AG10803 (cell line): ENCODE measurements at regions not wholly inside any gene's neighbourhood (a gene's known extent, or its start where the extent isn't known, plus 50 kb on each side); places are given as distances from the start of the nearest gene placed in this dataset.
"Not testable (repeated sequence)": the region's sequence is repeated elsewhere in the genome, so short reads cannot be mapped to it uniquely, and the experiment has no call there.

Source experiments
- DNase-seq: peaks from one replicate; pipeline ENCODE4 v3.0.0; 2010; ENCODE audit warnings: low read depth
- H3K4me3 ChIP-seq: 2 replicates; pipeline ENCODE4 v1.5.1; 2011; ENCODE audit warnings: mild to moderate bottlenecking, low read length, control low read depth
- TF ChIP-seq, protein P1 (sequence below): conservative IDR thresholded peaks from 2 replicates; pipeline ENCODE4 v1.5.1; 2011; ENCODE audit warnings: mild to moderate bottlenecking, low read length, control low read depth, inconsistent platforms

DNA sequence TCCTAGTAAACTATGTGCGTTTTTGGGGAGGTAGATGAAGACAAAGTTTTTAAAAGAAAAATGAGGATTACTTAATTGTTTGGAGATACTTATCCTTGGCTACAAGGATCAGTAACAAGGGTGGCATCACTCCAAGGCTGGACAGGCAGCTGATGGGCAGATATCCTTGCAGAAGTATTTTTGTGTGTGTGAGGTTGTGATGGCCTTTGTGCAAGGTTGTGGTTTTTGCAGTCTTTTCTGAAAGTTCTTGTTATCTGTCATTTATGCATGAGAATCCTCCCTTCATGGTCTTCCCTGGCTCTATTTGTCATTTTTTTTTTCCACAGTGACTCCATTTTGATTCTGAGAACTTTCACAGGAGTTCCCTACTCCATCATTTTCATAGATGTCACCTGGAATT is 96.0 kb upstream of the C1GALT1C1 start:
- H3K4me3 ChIP-seq: no peak overlapping the region
- TF ChIP-seq, protein P1, sequence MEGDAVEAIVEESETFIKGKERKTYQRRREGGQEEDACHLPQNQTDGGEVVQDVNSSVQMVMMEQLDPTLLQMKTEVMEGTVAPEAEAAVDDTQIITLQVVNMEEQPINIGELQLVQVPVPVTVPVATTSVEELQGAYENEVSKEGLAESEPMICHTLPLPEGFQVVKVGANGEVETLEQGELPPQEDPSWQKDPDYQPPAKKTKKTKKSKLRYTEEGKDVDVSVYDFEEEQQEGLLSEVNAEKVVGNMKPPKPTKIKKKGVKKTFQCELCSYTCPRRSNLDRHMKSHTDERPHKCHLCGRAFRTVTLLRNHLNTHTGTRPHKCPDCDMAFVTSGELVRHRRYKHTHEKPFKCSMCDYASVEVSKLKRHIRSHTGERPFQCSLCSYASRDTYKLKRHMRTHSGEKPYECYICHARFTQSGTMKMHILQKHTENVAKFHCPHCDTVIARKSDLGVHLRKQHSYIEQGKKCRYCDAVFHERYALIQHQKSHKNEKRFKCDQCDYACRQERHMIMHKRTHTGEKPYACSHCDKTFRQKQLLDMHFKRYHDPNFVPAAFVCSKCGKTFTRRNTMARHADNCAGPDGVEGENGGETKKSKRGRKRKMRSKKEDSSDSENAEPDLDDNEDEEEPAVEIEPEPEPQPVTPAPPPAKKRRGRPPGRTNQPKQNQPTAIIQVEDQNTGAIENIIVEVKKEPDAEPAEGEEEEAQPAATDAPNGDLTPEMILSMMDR: no peak
- no peak for DNase-seq

DNA sequence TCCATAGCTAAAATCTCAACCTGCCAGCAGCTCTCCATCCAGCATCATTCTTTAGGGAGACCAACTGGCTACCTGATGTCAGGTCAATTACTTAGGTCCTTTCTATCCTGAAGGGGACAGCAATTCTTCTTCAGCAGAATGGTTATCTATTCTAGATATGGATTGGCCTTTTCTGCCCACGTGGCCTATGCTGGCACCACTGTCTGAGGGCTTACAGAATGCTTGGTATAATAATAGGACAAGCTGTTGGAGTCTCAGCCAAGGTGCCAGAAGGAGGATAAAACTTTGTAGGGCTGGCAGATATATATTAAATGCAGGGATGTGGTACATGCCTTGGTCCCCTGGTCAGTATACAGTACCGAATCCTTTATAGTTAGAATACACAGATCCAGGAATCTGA is 89.8 kb upstream of the C1GALT1C1 start:
- TF ChIP-seq, protein P1: no peak
- DNase-seq: no peak
- no peak overlapping the region for H3K4me3 ChIP-seq

DNA sequence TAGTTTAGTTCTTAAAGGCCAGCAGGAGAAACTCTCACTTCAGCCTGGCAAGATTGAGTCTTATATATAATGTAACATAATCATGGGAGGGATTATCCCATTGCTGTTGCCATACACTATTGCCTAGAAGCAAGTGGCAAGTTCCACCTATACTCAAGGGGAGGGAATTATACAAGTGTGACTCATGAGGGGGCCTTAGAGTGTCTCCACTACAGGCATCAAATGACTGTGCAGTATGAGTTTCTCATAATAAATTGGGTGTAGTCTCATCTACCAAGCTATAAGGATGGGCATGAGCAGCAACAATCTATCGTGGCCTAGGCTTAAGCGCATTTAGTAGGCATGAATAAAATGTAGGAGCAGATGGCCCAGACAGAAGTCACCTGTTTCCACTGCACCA is 89.1 kb upstream of the C1GALT1C1 start:
- no peak for DNase-seq
- TF ChIP-seq, protein P1: no peak
- H3K4me3 ChIP-seq: no peak overlapping the region

DNA sequence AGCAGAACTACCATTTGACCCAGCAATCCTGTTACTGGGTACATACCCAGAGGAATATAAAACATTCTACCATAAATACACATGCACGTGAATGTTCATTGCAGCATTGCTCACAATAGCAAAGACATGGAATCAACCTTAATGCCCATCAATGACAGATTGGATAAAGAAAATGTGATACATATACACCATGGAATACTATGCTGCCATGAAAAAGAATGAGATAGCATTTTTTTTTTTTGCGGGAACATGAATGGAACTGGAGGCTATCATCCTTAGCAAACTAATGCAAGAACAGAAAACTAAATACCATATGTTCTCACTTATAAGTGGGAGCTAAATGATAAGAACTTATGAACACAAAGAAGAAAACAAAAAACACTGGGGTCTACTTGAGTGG is 72.5 kb upstream of the C1GALT1C1 start:
- not testable (repeated sequence) for H3K4me3 ChIP-seq, DNase-seq

DNA sequence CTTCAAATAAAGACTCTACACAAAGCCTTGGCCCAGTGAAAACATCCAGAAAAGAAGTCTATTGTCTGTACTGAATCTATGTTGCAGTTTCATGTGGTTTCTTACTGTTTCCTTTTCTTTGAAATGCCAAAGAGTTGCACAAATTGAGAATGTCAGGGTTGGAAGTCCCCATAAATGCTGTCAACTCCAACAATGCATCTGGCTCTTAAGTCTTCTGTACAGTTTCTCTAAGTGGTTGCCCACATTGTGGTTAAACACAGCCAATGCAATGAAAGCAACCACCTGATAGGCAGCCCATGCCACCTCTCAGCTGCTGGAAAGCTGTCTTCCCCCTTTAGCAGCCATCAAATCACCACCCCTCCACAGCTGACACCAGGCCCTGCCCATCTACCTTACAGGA is 67.2 kb upstream of the C1GALT1C1 start:
- DNase-seq: no peak
- no peak overlapping the region for H3K4me3 ChIP-seq
- TF ChIP-seq, protein P1: no peak

DNA sequence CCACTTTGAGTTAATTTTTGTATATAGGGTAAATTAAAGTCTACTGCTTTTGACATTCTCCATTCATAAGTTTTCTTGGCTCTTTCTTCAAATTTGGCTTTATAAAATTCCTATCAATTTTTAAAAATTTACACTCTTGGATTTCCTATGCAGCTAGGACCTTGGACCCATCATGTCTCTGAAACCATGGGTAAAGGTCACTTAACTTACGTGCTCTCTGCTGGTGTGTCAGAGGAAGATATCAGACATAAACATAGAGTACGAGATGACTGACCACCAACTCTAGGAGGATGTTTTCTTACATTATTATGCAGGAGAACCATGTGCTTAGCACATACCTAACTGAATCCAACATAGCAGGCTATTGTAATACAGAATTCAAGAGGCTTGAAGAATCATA is 62.5 kb upstream of the C1GALT1C1 start:
- DNase-seq: no peak
- TF ChIP-seq, protein P1: no peak
- no peak overlapping the region for H3K4me3 ChIP-seq

DNA sequence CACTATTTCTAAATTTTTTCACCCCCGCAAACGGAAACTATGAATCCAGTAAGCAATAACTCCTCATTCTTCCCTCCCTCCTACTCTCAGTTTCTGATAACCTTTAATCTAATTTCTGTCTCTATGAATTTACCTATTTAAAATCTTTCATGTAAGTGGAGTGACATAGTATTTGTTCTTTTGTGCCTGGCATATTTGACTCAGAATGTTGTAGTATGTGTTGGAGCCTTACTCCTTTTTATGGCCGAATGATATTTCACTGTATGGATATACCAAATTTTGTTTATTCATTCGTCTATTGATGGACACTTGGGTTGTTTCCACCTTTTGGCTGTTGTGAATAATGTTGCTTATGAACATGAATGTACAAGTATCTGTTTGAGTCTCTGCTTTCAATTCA is 61.1 kb upstream of the C1GALT1C1 start:
- DNase-seq: no peak
- TF ChIP-seq, protein P1: no peak
- H3K4me3 ChIP-seq: no peak overlapping the region

DNA sequence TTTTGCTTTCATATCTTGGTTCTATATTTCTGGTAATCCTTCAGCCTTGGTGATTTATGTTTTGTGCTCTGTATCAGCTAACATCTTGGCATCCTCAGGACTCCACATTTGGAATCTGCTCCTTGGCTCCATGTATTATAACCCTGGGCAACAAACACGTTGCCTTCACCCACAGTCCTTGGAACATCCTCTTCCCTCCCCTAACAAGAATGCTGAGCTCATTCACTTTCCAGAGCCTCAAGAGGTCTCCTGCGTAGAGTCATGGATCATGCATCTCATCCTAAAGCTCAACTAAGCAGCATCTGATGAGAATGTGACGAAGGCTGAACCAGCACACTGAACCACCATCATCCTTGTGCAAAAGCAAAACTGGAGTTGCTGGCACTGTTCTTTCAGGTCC is 60.5 kb upstream of the C1GALT1C1 start:
- TF ChIP-seq, protein P1: no peak
- H3K4me3 ChIP-seq: no peak overlapping the region
- DNase-seq: peak; percentile 59
